K562 (cell line): ENCODE measurements at regions not wholly inside any gene's neighbourhood (a gene's known extent, or its start where the extent isn't known, plus 50 kb on each side); places are given as distances from the start of the nearest gene placed in this dataset.

Experiments
- ATAC-seq: fragments of 200-7000 bp; cut with Tn5 transposase; 3 replicates; pipeline ENCODE4 v1.9.1; 2020; ENCODE audit warnings: moderate library complexity
- BruUV-seq: library from RNA; stranded (reverse); fragments of 400-500 nt; replicated peaks from 2 replicates; lab custom pipeline; 2021; lab: Mats Ljungman, UMichigan
- CTCF ChIA-PET: fragments of 300-600 bp; formaldehyde crosslinking; extraction: SDS; loops from one replicate; lab custom pipeline; 2021; ENCODE audit warnings: low intra/inter-chr PET ratio; lab: Yijun Ruan, JAX
- POLR2A ChIA-PET: fragments of 300-600, 350-650 bp; sonication (Branson Sonifier 250); formaldehyde crosslinking; extraction: SDS; loops from one replicate; lab custom pipeline; 2021; ENCODE audit warnings: antibody characterized with exemption, inconsistent platforms; lab: Yijun Ruan, JAX
- DNase-seq, 4 experiments: peaks; one replicate each; pipeline versions ENCODE4 v3.0.0 to v3.0.0-alpha.2; 2011 to 2018; ENCODE audit warnings: low spot score in 3 of 4, mixed read lengths in 3 of 4; ENCODE audit errors: extremely low read depth in 1 of 4
- FAIRE-seq: peaks from 2 replicates; lab custom pipeline; 2011; peaks lifted over from hg19 to GRCh38; lab: Jason Lieb, UNC
- H2AFZ ChIP-seq: 2 replicates; pipeline ENCODE4 v1.6.0; 2011; ENCODE audit warnings: low read depth, low read length, control low read depth, inconsistent platforms
- H3K27ac ChIP-seq: fragments of 200-600 bp; 3 replicates; pipeline ENCODE4 v1.8.0; 2011; ENCODE audit warnings: low read depth, mild to moderate bottlenecking, control low read depth, inconsistent platforms, low read length, moderate library complexity, mixed read lengths; ENCODE audit errors: extremely low read depth
- H3K27me3 ChIP-seq, 2 experiments: fragments of 300-600 bp in 1 of 2; 2 replicates in 1 of 2; 3 replicates in 1 of 2; pipeline versions ENCODE4 v1.6.0 to v1.8.0; 2011; ENCODE audit warnings: inconsistent platforms in 2 of 2, low read length in 2 of 2, mild to moderate bottlenecking in 1 of 2, mixed read lengths in 1 of 2, moderate library complexity in 1 of 2; ENCODE audit not compliant: control insufficient read depth in 2 of 2, insufficient read depth in 2 of 2
- H3K36me3 ChIP-seq: fragments of 300-600 bp; 3 replicates; pipeline ENCODE4 v1.8.0; 2011; ENCODE audit warnings: mild to moderate bottlenecking, low read length, inconsistent platforms; ENCODE audit not compliant: control insufficient read depth, insufficient read depth
- H3K4me1 ChIP-seq, 2 experiments: fragments of 200-600 bp in 1 of 2; replicated peaks in 1 of 2; 2 replicates in 1 of 2; 3 replicates in 1 of 2; pipeline versions ENCODE4 v1.5.1 to v1.8.0; 2011; ENCODE audit warnings: inconsistent platforms in 2 of 2, low read length in 2 of 2, mild to moderate bottlenecking in 1 of 2, mixed read lengths in 1 of 2, moderate library complexity in 1 of 2; ENCODE audit not compliant: control insufficient read depth in 2 of 2, insufficient read depth in 2 of 2
- H3K4me2 ChIP-seq: 2 replicates; pipeline ENCODE4 v1.6.1; 2011; ENCODE audit warnings: low read length, control low read depth, inconsistent platforms, mixed read lengths; ENCODE audit not compliant: insufficient read depth
- H3K4me3 ChIP-seq: fragments of 200-600 bp; sonication (generic), shearing (Covaris generic); 2 replicates; pipeline ENCODE4 v1.5.1; 2016; ENCODE audit warnings: control low read depth, inconsistent platforms
- H3K79me2 ChIP-seq: fragments of 200-600 bp; 3 replicates; pipeline ENCODE4 v1.8.0; 2011; ENCODE audit warnings: low read length, inconsistent platforms; ENCODE audit not compliant: control insufficient read depth, insufficient read depth
- H3K9ac ChIP-seq, 2 experiments: 2 replicates each; pipeline versions ENCODE4 v1.6.0 to v1.6.1; 2011; ENCODE audit warnings: low read depth in 2 of 2, low read length in 2 of 2, control low read depth in 1 of 2, inconsistent platforms in 1 of 2, mild to moderate bottlenecking in 1 of 2, mixed read lengths in 1 of 2; ENCODE audit not compliant: insufficient read depth in 1 of 2
- H3K9me1 ChIP-seq: one replicate; pipeline ENCODE4 v1.6.0; 2011; ENCODE audit warnings: inconsistent platforms, mild to moderate bottlenecking, low read length, moderate library complexity; ENCODE audit not compliant: control insufficient read depth, insufficient read depth
- H3K9me3 ChIP-seq: replicated peaks from 2 replicates; pipeline ENCODE4 v1.5.1; 2011; ENCODE audit warnings: low read depth, low read length, inconsistent platforms; ENCODE audit not compliant: control insufficient read depth, insufficient read depth
- H4K20me1 ChIP-seq: replicated peaks from 2 replicates; pipeline ENCODE4 v1.6.1; 2011; ENCODE audit warnings: low read length, inconsistent platforms, mixed read lengths; ENCODE audit not compliant: control insufficient read depth, insufficient read depth
- DIDO1 ChIP-seq: fragments of 450-650 bp; IDR thresholded peaks from 2 replicates; pipeline ENCODE4 v1.6.1; 2016; ENCODE audit warnings: low read depth, missing biosample characterization, missing genetic modification characterization
- E2F8 ChIP-seq: fragments of 450-650 bp; IDR thresholded peaks from 2 replicates; pipeline ENCODE4 v1.7.1; 2018; ENCODE audit warnings: mild to moderate bottlenecking, low read depth; ENCODE audit not compliant: partially characterized antibody
- ETS1 ChIP-seq: conservative IDR thresholded peaks from 2 replicates; pipeline ENCODE4 v1.6.1; 2011; ENCODE audit warnings: low read depth, mild to moderate bottlenecking, low read length; ENCODE audit not compliant: control insufficient read depth
- FIP1L1 ChIP-seq: fragments of 200-400 bp; formaldehyde crosslinking; IDR thresholded peaks from 2 replicates; pipeline ENCODE4 v1.6.1; 2018; ENCODE audit warnings: mild to moderate bottlenecking, low read depth, low read length; ENCODE audit not compliant: poor library complexity, severe bottlenecking
- PHF20 ChIP-seq: fragments of 450-650 bp; IDR thresholded peaks from 2 replicates; pipeline ENCODE4 v1.6.1; 2018; ENCODE audit not compliant: partially characterized antibody
- ZNF143 ChIP-seq: sonication (generic); formaldehyde crosslinking; IDR thresholded peaks from 2 replicates; pipeline ENCODE4 v1.9.0; 2022; ENCODE audit warnings: mild to moderate bottlenecking, missing genetic modification reagents
- ZNF431 ChIP-seq: sonication (generic); formaldehyde crosslinking; IDR thresholded peaks from 2 replicates; pipeline ENCODE4 v1.8.0; 2022; ENCODE audit warnings: mild to moderate bottlenecking, missing genetic modification reagents
- WGBS: fragments of 100-300 bp; shearing (Covaris generic); methylation state at CpG from one replicate; pipeline ENCODE4 v1.1.6; 2016; ENCODE audit warnings: low coverage, mixed read lengths; ENCODE audit not compliant: insufficient coverage; ENCODE audit errors: missing lambda C conversion rate; 5-methylcytosine and 5-hydroxymethylcytosine counted together
- in situ Hi-C: fragments of 300-500 bp; cut with MboI; formaldehyde crosslinking; loops from 4 replicates; pipeline ENCODE4 v1.15.0; 2018; ENCODE audit warnings: inconsistent platforms, mixed read lengths
- intact Hi-C: fragments of 100-400 bp; cut with micrococcal nuclease; formaldehyde crosslinking; loops from 2 replicates; pipeline ENCODE4 v1.14.2; 2022

DNA sequence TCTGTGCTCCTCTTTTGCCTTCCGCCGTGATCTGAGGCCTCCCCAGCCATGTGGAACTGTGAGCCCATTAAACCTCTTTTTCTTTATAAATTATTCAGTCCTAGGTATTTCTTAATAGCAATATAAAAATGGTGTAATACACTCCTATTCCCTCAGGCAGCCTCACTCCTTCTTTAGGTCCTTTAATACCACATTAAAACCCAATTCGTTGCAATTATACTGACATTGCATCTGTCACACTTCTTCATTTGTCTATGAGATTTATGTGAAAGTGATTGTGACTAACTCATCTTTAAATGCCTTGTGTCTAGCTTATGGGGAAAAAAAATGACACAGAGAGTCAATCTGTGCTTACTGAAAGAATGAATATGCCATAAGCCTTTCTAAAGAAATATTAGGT, 1035.2 kb upstream of the SLIT2 start:
- Histone ChIP-seq H3K27ac (no peak overlapping the region), H3K9me3 (no peaks in the 10 kb centered on the region), H3K4me3 (no peak overlapping the region), H3K4me2 (no peak overlapping the region), H3K36me3 (no peaks in the 10 kb centered on the region), H3K9ac (no peak overlapping the region), H3K9me1 (no peaks in the 10 kb centered on the region), H3K79me2 (no peaks in the 10 kb centered on the region), H3K27me3 (no peaks in the 10 kb centered on the region), H2AFZ (no peak overlapping the region), H4K20me1 (no peaks in the 10 kb centered on the region), H3K4me1 (no peaks in the 10 kb centered on the region)
- no peak for TF ChIP-seq PHF20
- TF ChIP-seq ZNF143 (CRISPR knock-in tag): no peak
- TF ChIP-seq DIDO1 (tag): no peak
- no peak for TF ChIP-seq ETS1
- TF ChIP-seq ZNF431: no peak
- TF ChIP-seq FIP1L1: no peak
- TF ChIP-seq E2F8: no peak
- FAIRE-seq (no peak), DNase-seq (no peak), ATAC-seq (no peak)
- 0% methylated on average over 3 of the region's 3 CpGs for WGBS
- in situ Hi-C loops (no loop called here), intact Hi-C loops (no loop called here)
- BruUV-seq: no TSS peak
- CTCF ChIA-PET: no interaction called here
- POLR2A ChIA-PET: no interaction called here
